Mesothelial cell of epicardium (in vitro differentiated cells): ENCODE measurements at regions not wholly inside any gene's neighbourhood (a gene's known extent, or its start where the extent isn't known, plus 50 kb on each side); places are given as distances from the start of the nearest gene placed in this dataset.

Source experiments
- DNase-seq, 2 experiments: peaks; one replicate each; pipeline ENCODE4 v3.0.0; 2021; ENCODE audit warnings: low spot score in 2 of 2; ENCODE audit not compliant: unreplicated experiment in 2 of 2
- H3K27ac Mint-ChIP-seq: 2 replicates; pipeline ENCODE4 v1.8.0; 2021; ENCODE audit warnings: mixed read lengths
- H3K27me3 Mint-ChIP-seq: 2 replicates; pipeline ENCODE4 v1.8.0; 2021; ENCODE audit warnings: low read depth, mixed read lengths
- H3K36me3 Mint-ChIP-seq: 2 replicates; pipeline ENCODE4 v1.8.0; 2021; ENCODE audit warnings: mixed read lengths
- H3K4me1 Mint-ChIP-seq: 2 replicates; pipeline ENCODE4 v1.8.0; 2021; ENCODE audit warnings: mixed read lengths
- H3K4me3 Mint-ChIP-seq: 2 replicates; pipeline ENCODE4 v1.8.0; 2021; ENCODE audit warnings: mild to moderate bottlenecking, moderate library complexity, mixed read lengths
- H3K9me3 Mint-ChIP-seq: 2 replicates; pipeline ENCODE4 v1.8.0; 2021; ENCODE audit warnings: mixed read lengths
- CTCF ChIP-seq: fragments of 200-600 bp; sonication (generic); IDR thresholded peaks from one replicate; pipeline ENCODE4 v1.5.0; 2021; ENCODE audit warnings: antibody characterized with exemption; ENCODE audit not compliant: unreplicated experiment

- no peak for DNase-seq
- no peak overlapping the region for H3K27ac Mint-ChIP-seq
- peaks cover 10% of the 10 kb centered on the region for H3K27me3 Mint-ChIP-seq
- no peaks in the 10 kb centered on the region for H3K36me3 Mint-ChIP-seq
- no peaks in the 10 kb centered on the region for H3K9me3 Mint-ChIP-seq
- H3K4me1 Mint-ChIP-seq, result no peaks in the 10 kb centered on the region
- no peak for TF ChIP-seq CTCF
- H3K4me3 Mint-ChIP-seq, result no peak overlapping the region
Measured at GRCh38 chr13:78476910-78477309, 126.4 kb downstream of the POU4F1 start.

GRCh38 chr13:78468621-78469020 lies 134.7 kb downstream of the POU4F1 start:
- H3K4me3 Mint-ChIP-seq, result no peak overlapping the region
- DNase-seq, result no peak
- H3K27ac Mint-ChIP-seq, result no peak overlapping the region
- no peaks in the 10 kb centered on the region for H3K9me3 Mint-ChIP-seq
- peaks cover 35% of the 10 kb centered on the region for H3K27me3 Mint-ChIP-seq
- H3K36me3 Mint-ChIP-seq, result no peaks in the 10 kb centered on the region
- H3K4me1 Mint-ChIP-seq, result no peaks in the 10 kb centered on the region
- TF ChIP-seq CTCF, result no peak

GRCh38 chr13:78465250-78465649 lies 138.1 kb downstream of the POU4F1 start:
- H3K27ac Mint-ChIP-seq, result no peak overlapping the region
- H3K9me3 Mint-ChIP-seq, result peaks cover 9% of the 10 kb centered on the region
- no peak overlapping the region for H3K4me3 Mint-ChIP-seq
- H3K36me3 Mint-ChIP-seq, result no peaks in the 10 kb centered on the region
- H3K27me3 Mint-ChIP-seq, result peaks cover 19% of the 10 kb centered on the region
- no peak for TF ChIP-seq CTCF
- H3K4me1 Mint-ChIP-seq, result no peaks in the 10 kb centered on the region
- DNase-seq, result no peak

- TF ChIP-seq CTCF, result no peak
Measured at GRCh38 chr13:78460176-78460575, 143.2 kb downstream of the POU4F1 start.

GRCh38 chr13:78443839-78444238 lies 159.5 kb downstream of the POU4F1 start:
- Mint-ChIP-seq H3K36me3 (no peaks in the 10 kb centered on the region), H3K4me1 (no peaks in the 10 kb centered on the region), H3K27ac (no peak overlapping the region), H3K9me3 (no peaks in the 10 kb centered on the region), H3K27me3 (peaks cover 9% of the 10 kb centered on the region), H3K4me3 (no peak overlapping the region)
- DNase-seq, result no peak
- TF ChIP-seq CTCF, result no peak

More at GRCh38 chr13:78460176-78460575, 143.2 kb downstream of the POU4F1 start:
- H3K27me3 Mint-ChIP-seq, result peaks cover 4% of the 10 kb centered on the region
- H3K36me3 Mint-ChIP-seq, result no peaks in the 10 kb centered on the region
- no peak overlapping the region for H3K27ac Mint-ChIP-seq
- H3K4me3 Mint-ChIP-seq, result no peak overlapping the region
- peaks cover 9% of the 10 kb centered on the region for H3K9me3 Mint-ChIP-seq
- H3K4me1 Mint-ChIP-seq, result no peaks in the 10 kb centered on the region
- DNase-seq, result no peak

GRCh38 chr13:78437781-78438180 lies 165.6 kb downstream of the POU4F1 start:
- H3K36me3 Mint-ChIP-seq, result no peaks in the 10 kb centered on the region

More at GRCh38 chr13:78437781-78438180, 165.6 kb downstream of the POU4F1 start:
- Mint-ChIP-seq H3K4me1 (no peaks in the 10 kb centered on the region), H3K27ac (no peak overlapping the region), H3K4me3 (no peak overlapping the region), H3K27me3 (peaks cover 3% of the 10 kb centered on the region), H3K9me3 (no peaks in the 10 kb centered on the region)
- no peak for DNase-seq
- TF ChIP-seq CTCF, result no peak
